Sigmoid colon (tissue), 6 donors: ENCODE measurements at regions not wholly inside any gene's neighbourhood (a gene's known extent, or its start where the extent isn't known, plus 50 kb on each side); places are given as distances from the start of the nearest gene placed in this dataset.
"Not testable (repeated sequence)": the region's sequence is repeated elsewhere in the genome, so short reads cannot be mapped to it uniquely, and the experiment has no call there.

ENCODE experiments used
- DNase-seq: peaks from one replicate; pipeline ENCODE4 v3.0.0-alpha.2; 2019
- H3K27ac ChIP-seq, 4 donors: fragments of 200-600 bp; sonication (generic); one replicate each; pipeline ENCODE4 v1.5.1; 2016 to 2019; ENCODE audit warnings: mild to moderate bottlenecking in 1 of 4
- H3K27me3 ChIP-seq, 3 donors: fragments of 200-600 bp; sonication (generic); one replicate each; pipeline ENCODE4 v1.5.1; 2019; ENCODE audit warnings: mild to moderate bottlenecking in 1 of 3
- H3K36me3 ChIP-seq, 4 donors: fragments of 200-600 bp; sonication (generic); one replicate each; pipeline ENCODE4 v1.5.1; 2016 to 2019
- H3K4me1 ChIP-seq, 4 donors: fragments of 200-600 bp; sonication (generic); one replicate each; pipeline ENCODE4 v1.5.1; 2017 to 2019
- H3K4me3 ChIP-seq, 4 donors: fragments of 200-600 bp; sonication (generic); one replicate each; pipeline ENCODE4 v1.5.1; 2017 to 2019; ENCODE audit warnings: mild to moderate bottlenecking in 2 of 4, moderate library complexity in 1 of 4
- H3K9me3 ChIP-seq, 4 donors: fragments of 200-600 bp in 3 of 4; sonication (generic) in 3 of 4; one replicate each; pipeline versions ENCODE4 v1.5.1 to v1.6.1; 2013 to 2019
- CTCF ChIP-seq, 4 experiments: fragments of 450-650 bp in 3 of 4; fragments of 200-600 bp in 1 of 4; IDR thresholded peaks; one replicate each; pipeline ENCODE4 v1.5.1; 2016 to 2019; ENCODE audit warnings: antibody characterized with exemption in 4 of 4, mild to moderate bottlenecking in 3 of 4, moderate library complexity in 2 of 4
- EP300 ChIP-seq, 4 donors: sonication (generic); formaldehyde crosslinking; IDR thresholded peaks; one replicate each; pipeline ENCODE4 v1.6.1; 2017; ENCODE audit warnings: antibody characterized with exemption in 4 of 4
- POLR2A ChIP-seq, 2 donors: fragments of 450-650 bp; IDR thresholded peaks; one replicate each; pipeline ENCODE4 v1.6.1; 2016; ENCODE audit warnings: antibody characterized with exemption in 2 of 2, mild to moderate bottlenecking in 2 of 2, moderate library complexity in 2 of 2
- POLR2AphosphoS5 ChIP-seq, 4 donors: sonication (generic); formaldehyde crosslinking; IDR thresholded peaks; one replicate each; pipeline ENCODE4 v1.6.1; 2017; ENCODE audit warnings: antibody characterized with exemption in 4 of 4
- WGBS, 2 donors: extraction: QIAGEN DNeasy Blood & Tissue Kit; methylation state at CpG; one replicate each; pipeline ENCODE4 v1.1.7; 2013; 5-methylcytosine and 5-hydroxymethylcytosine counted together
- intact Hi-C: fragments of 100-400 bp; cut with DNase I; formaldehyde crosslinking; loops from one replicate; pipeline ENCODE4 v1.15.1; 2023
- donor health status: healthy with polysubstance abuse.
- donor health status: healthy.

DNA sequence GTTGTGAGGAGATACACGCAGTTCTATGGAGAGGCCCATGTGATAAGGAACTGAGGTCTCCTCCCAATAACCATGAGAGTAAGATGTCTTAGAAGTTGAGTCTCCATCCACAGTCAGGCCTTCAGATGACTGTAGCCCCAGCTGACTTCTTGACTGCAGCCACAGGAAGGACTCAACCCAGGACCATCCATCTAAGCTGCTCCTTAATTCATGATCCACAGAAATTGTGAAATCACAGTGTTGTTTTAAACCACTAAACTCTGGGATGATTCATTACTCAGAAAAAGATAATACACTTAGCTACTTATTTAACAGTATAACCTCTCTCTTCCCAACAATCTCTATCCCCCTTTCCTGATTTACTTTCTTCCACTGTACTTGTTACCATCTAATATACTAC is 173.3 kb downstream of the ALDH1A2 start:
- H3K9me3 ChIP-seq, result peaks cover 0 to 4% (median 0%) of the 10 kb centered on the region in 4 donors
- no peaks in the 10 kb centered on the region for H3K36me3 ChIP-seq
- WGBS, 2 donors, result 94 to 96% methylated on average over 1 of the region's 1 CpG
- DNase-seq, result no peak
- intact Hi-C loops, result no loop called here
- no peak overlapping the region for H3K27ac ChIP-seq
- H3K4me1 ChIP-seq, result no peaks in the 10 kb centered on the region
- H3K27me3 ChIP-seq, result no peaks in the 10 kb centered on the region
- TF ChIP-seq CTCF (IDR thresholded peaks at IDR 0.05) (no peak), POLR2AphosphoS5 (IDR thresholded peaks at IDR 0.05) (no peak), EP300 (IDR thresholded peaks at IDR 0.05) (no peak), POLR2A (IDR thresholded peaks at IDR 0.05) (no peak)
- no peak overlapping the region for H3K4me3 ChIP-seq

- no peak for DNase-seq
- Histone ChIP-seq H3K36me3 (no peaks in the 10 kb centered on the region), H3K4me3 (no peak overlapping the region), H3K4me1 (no peaks in the 10 kb centered on the region), H3K9me3 (peaks cover 0 to 4% (median 0%) of the 10 kb centered on the region in 4 donors), H3K27ac (no peak overlapping the region), H3K27me3 (no peaks in the 10 kb centered on the region)
- WGBS, 2 donors, result 64 to 83% methylated on average over 5 of the region's 5 CpGs
- TF ChIP-seq POLR2A (IDR thresholded peaks at IDR 0.05) (no peak), EP300 (IDR thresholded peaks at IDR 0.05) (no peak), CTCF (IDR thresholded peaks at IDR 0.05) (no peak), POLR2AphosphoS5 (IDR thresholded peaks at IDR 0.05) (no peak)
- intact Hi-C loops, result no loop called here
Measured at GRCh38 chr15:57893040-57893439, 172.5 kb downstream of the ALDH1A2 start.

GRCh38 chr15:57895291-57895690 is 170.2 kb downstream of the ALDH1A2 start:
- no peak for DNase-seq
- Histone ChIP-seq H3K4me1 (no peaks in the 10 kb centered on the region), H3K9me3 (peaks cover 0 to 4% (median 0%) of the 10 kb centered on the region in 4 donors), H3K27me3 (no peaks in the 10 kb centered on the region), H3K36me3 (no peaks in the 10 kb centered on the region), H3K4me3 (no peak overlapping the region), H3K27ac (no peak overlapping the region)
- WGBS, 2 donors, result 56 to 82% methylated on average over 1 of the region's 1 CpG
- intact Hi-C loops, result no loop called here
- TF ChIP-seq POLR2AphosphoS5 (IDR thresholded peaks at IDR 0.05) (no peak), CTCF (IDR thresholded peaks at IDR 0.05) (no peak), POLR2A (IDR thresholded peaks at IDR 0.05) (no peak), EP300 (IDR thresholded peaks at IDR 0.05) (no peak)

DNA sequence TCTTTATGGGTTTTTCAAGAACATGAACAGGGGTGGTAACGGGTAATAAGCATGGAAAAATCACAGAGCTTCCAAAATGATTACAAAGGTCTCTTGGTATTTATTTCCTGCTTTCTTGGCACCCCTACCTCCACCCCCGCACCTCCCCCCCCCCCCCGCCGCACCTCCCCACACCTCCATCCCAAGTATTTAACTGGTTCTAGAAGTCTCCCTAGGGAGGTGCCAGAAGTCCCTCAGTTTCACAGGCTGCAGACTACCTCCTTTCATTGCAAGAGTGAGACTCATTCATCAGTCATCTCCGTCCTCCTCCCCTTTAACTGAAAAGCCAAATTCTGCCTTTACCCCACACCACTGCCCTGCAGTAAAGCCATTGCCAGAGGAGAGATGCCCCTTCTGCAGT is 169.4 kb downstream of the ALDH1A2 start:
- WGBS, 2 donors, result 84 to 90% methylated on average over 5 of the region's 5 CpGs
- Histone ChIP-seq H3K27ac (no peak overlapping the region), H3K27me3 (no peaks in the 10 kb centered on the region), H3K9me3 (peaks cover 0 to 4% (median 0%) of the 10 kb centered on the region in 4 donors), H3K4me3 (no peak overlapping the region), H3K36me3 (no peaks in the 10 kb centered on the region), H3K4me1 (no peaks in the 10 kb centered on the region)
- DNase-seq, result no peak
- intact Hi-C loops, result no loop called here
- no peak for TF ChIP-seq CTCF (IDR thresholded peaks at IDR 0.05)
- no peak for TF ChIP-seq POLR2AphosphoS5 (IDR thresholded peaks at IDR 0.05)
- no peak for TF ChIP-seq EP300 (IDR thresholded peaks at IDR 0.05)
- no peak for TF ChIP-seq POLR2A (IDR thresholded peaks at IDR 0.05)

DNA sequence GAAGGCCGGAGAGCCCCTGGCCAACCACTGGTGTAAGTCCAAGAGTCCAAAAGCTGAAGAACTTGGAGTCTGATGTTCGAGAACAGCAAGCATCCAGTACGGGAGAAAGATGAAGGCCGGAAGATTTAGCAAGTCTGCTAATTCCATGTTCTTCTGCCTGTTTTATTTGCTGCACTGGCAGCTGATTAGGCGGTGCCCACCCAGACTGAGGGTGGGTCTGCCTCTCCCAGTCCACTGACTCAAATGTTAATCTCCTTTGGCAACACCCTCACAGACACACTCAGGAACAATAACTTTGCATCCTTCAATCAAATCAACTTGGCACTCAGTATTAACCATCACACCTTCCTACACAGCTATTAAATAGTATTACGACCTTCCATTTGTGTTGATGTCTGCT is 168.6 kb downstream of the ALDH1A2 start:
- intact Hi-C loops, H3K36me3 ChIP-seq, H3K9me3 ChIP-seq, H3K4me3 ChIP-seq, DNase-seq, H3K27ac ChIP-seq, H3K4me1 ChIP-seq, H3K27me3 ChIP-seq: not testable (repeated sequence)
- WGBS, 2 donors, result 93 to 95% methylated on average over 6 of the region's 6 CpGs
